Mucosa of stomach (tissue), 1 donor: ENCODE measurements at regions not wholly inside any gene's neighbourhood (a gene's known extent, or its start where the extent isn't known, plus 50 kb on each side); places are given as distances from the start of the nearest gene placed in this dataset.
"Not testable (repeated sequence)": the region's sequence is repeated elsewhere in the genome, so short reads cannot be mapped to it uniquely, and the experiment has no call there.

Experiments used
- H3K27me3 ChIP-seq: one replicate; pipeline ENCODE4 v1.7.0; 2013; ENCODE audit warnings: mild to moderate bottlenecking, low read length; ENCODE audit not compliant: control insufficient read depth, insufficient read depth
- H3K36me3 ChIP-seq: one replicate; pipeline ENCODE4 v1.7.0; 2013; ENCODE audit warnings: low read length; ENCODE audit not compliant: control insufficient read depth, insufficient read depth
- H3K4me1 ChIP-seq: one replicate; pipeline ENCODE4 v1.7.0; 2013; ENCODE audit warnings: mild to moderate bottlenecking, low read length; ENCODE audit not compliant: control insufficient read depth, insufficient read depth
- H3K4me3 ChIP-seq: one replicate; pipeline ENCODE4 v1.7.0; 2013; ENCODE audit warnings: low read length
- H3K9ac ChIP-seq: one replicate; pipeline ENCODE4 v1.7.0; 2013; ENCODE audit warnings: mild to moderate bottlenecking, low read length, moderate library complexity
- H3K9me3 ChIP-seq: one replicate; pipeline ENCODE4 v1.7.0; 2013; ENCODE audit warnings: mild to moderate bottlenecking, low read length, moderate library complexity; ENCODE audit not compliant: control insufficient read depth
- donor health status: Pancreatic carcinoma.

DNA sequence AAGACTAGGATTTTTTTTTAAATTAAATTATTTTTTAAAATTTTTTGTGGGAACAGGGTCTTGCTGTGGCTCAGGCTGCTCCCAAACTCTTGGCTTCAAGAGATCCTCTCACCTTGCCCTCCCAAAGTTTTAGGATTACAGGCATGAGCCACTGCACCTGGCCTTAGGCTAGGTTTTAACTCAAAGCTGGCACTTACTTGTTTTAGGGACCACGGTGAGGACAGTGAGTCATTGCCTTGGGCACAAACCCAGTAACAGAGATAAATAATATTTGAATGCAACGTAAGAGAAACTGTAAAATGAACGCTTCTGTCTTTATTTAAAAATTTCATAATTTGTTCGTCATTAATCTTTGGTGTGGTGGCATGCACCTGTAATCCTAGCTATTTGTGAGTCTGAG lies 96.6 kb downstream of the GATA3 start:
- Histone ChIP-seq H3K9me3 (no peaks in the 10 kb centered on the region), H3K4me3 (no peak overlapping the region), H3K36me3 (no peaks in the 10 kb centered on the region), H3K27me3 (no peaks in the 10 kb centered on the region), H3K4me1 (no peaks in the 10 kb centered on the region), H3K9ac (no peak overlapping the region)

DNA sequence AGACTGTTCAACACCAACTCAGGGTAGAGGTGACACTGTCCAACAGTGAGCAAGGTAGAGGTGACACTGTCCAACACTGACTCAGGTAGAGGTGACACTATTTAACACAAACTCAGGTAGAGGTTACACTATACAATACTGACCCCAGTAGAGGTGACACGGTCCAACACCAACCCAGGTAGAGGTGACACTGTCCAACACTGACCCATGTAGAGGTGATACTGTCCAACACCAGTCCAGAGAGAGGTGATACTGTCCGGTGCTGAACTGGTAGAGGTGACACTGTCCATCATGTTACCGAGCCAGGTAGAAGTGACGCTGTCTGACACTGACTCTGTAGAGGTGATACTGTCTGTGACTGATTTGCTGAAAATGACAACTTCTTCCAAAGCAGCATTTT lies 102.4 kb downstream of the GATA3 start:
- Histone ChIP-seq H3K4me1 (no peaks in the 10 kb centered on the region), H3K9me3 (no peaks in the 10 kb centered on the region), H3K27me3 (peaks cover 3% of the 10 kb centered on the region), H3K36me3 (no peaks in the 10 kb centered on the region), H3K4me3 (no peak overlapping the region), H3K9ac (no peak overlapping the region)

DNA sequence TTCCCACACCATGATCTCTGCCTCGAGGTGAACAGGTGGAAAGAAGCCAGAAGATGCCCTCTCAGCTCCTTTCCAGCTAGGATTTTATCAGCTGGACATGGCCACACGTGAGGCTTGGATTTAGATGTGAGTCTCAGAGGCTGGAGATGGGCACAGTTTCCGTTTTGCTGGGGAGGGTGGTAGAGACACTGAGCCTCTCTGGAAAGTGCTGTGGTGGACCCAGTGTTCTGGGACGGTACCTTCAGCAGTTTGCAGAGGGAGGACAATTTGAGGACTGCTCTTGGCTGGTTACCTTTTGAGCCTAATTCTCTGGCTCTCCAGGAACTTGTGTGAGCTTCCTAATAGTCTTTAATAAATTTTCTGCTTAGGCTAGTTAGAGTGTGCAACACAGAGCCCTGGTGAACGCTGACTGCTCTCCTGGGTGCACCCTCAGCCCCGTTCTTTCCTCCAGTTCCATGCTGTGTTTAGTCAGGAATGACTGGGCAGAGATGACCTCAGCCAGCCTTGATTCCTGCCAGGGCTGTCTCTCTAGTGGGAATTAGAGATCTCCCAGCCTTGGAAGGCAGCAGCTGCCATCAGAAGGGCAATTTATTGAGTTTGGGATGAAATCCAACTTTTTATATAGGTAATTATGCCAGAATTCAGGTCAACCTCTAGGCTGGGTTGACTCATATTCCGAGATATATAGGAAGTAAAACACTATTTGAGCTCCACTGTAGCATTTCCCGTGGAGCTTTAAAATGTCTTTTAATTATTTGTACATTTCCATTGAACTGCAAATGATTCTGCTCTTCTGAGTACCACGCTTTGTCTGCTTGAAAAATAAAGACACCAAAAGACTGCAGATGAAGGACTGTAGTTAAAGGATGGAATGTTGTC lies 103.9 kb downstream of the GATA3 start:
- Histone ChIP-seq H3K36me3 (no peaks in the 10 kb centered on the region), H3K27me3 (peaks cover 3% of the 10 kb centered on the region), H3K9ac (no peak overlapping the region), H3K4me1 (no peaks in the 10 kb centered on the region), H3K9me3 (no peaks in the 10 kb centered on the region), H3K4me3 (no peak overlapping the region)

DNA sequence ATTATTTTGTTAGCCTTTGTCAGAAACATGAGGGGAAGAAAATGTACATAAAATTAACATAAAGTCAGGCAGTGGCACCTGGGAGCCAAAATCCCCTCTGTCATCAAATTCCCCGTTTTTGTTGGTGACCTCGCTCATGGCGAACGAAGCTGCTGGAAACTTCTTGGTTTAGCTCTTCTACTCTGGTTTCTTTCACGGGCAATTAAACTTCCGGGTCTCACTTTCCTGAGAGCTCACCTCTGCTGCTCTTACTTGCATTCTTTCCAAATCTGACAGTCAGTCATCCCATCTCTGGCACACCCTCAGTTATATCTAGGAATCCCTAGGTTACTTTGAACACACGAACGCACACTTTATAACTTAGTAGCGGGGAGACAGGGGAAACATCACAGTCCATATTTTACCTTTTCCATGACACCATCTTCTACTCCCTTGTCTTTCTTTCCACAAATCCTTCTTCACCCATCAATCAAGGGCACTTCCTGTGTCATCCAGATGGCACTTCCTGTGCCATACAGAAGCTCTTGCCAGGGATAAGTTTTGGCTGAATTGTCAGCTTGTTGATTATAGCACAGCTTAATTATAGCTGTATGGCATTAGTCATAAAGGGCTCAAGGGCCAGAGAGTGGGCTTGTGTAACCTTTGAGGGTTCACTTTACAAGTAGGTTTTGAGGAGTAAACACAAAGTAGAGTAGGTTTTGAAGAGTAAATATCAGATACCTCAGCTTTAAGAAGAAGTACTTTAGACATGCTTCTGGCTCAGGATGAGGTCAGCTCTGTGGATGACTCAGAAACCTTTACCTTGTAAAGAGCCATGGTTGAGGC lies 105.1 kb downstream of the GATA3 start:
- Histone ChIP-seq H3K9me3 (no peaks in the 10 kb centered on the region), H3K27me3 (peaks cover 3% of the 10 kb centered on the region), H3K4me3 (no peak overlapping the region), H3K9ac (no peak overlapping the region), H3K4me1 (no peaks in the 10 kb centered on the region), H3K36me3 (no peaks in the 10 kb centered on the region)

DNA sequence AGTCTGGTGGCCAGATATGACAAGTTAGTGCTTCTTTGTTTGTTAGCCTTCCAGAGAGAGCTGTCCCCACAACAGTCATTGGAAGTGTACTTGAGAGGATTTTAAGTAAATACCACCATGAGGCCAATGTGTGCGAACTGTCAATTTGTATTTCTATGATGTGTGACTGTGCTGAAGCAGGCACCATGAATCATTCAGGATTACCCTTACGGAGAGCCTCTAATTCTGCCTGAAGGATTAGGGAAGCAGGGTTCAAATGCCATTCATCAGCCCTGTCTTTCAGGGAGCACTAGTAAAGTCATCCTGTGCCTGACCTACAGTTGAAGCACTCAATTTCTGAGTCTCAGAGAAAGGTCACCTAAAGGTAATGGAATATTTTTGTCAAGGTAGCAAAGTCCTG lies 109.3 kb downstream of the GATA3 start:
- no peaks in the 10 kb centered on the region for H3K36me3 ChIP-seq
- no peaks in the 10 kb centered on the region for H3K4me1 ChIP-seq
- H3K9me3 ChIP-seq: no peaks in the 10 kb centered on the region
- no peaks in the 10 kb centered on the region for H3K27me3 ChIP-seq
- H3K4me3 ChIP-seq: no peak overlapping the region
- H3K9ac ChIP-seq: no peak overlapping the region

DNA sequence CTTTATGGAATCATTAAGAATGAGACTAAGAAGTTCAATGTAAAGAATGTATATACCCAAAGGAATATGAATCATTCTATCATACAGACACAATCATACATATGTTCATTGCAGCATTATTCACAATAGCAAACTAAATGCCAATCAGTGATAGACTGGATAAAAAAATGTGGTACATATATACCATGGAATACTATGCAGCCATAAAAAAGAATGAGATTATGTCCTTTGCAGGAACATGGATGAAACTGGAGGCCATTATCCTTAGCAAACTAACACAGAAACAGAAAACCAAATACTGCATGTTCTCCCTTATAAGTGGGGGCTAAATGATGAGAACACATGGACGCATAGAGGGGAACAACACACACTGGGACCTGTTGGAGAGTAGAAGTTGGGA lies 110.2 kb downstream of the GATA3 start:
- H3K4me3 ChIP-seq, H3K36me3 ChIP-seq, H3K9me3 ChIP-seq, H3K27me3 ChIP-seq, H3K9ac ChIP-seq, H3K4me1 ChIP-seq: not testable (repeated sequence)

DNA sequence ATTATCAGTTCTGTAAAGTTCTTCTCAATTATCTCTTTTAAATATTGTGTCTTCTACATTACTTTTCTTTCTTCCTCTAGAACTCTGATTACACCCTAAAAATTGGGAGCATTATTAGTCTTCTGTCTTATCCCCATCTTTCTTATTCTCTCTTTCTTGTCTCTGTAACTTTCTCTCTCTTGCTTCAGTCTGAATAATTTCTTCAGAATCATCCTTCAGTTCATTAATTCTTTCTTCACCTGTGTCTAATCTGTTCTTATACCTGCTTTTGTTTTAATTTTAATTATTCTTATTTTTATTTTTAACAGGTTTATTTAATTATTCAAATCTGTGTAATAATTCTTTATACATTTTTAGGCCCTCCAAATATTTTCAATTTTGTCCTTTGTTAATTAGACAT lies 114.3 kb downstream of the GATA3 start:
- Histone ChIP-seq H3K4me3 (no peak overlapping the region), H3K4me1 (no peaks in the 10 kb centered on the region), H3K9me3 (no peaks in the 10 kb centered on the region), H3K27me3 (no peaks in the 10 kb centered on the region), H3K9ac (no peak overlapping the region), H3K36me3 (no peaks in the 10 kb centered on the region)

DNA sequence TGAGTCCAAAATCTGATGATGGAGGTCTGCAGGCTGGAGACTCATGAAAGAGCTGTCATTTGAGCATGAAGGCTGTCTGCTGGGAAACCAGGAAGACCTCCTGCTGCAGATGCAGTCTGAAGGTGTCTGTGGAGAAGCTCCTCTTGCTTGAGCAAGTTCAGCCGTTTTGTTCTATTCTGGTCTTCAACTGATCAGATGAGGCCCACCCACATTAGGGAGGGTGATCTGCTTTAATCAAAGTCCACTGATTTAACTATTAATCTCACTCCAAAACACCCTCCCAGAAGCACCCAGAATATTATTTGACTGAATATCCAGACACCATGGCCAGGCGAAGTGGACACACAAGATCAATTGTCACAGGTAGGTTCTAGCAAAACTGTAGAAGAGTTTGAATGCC lies 116.5 kb downstream of the GATA3 start:
- no peaks in the 10 kb centered on the region for H3K4me1 ChIP-seq
- no peaks in the 10 kb centered on the region for H3K36me3 ChIP-seq

DNA sequence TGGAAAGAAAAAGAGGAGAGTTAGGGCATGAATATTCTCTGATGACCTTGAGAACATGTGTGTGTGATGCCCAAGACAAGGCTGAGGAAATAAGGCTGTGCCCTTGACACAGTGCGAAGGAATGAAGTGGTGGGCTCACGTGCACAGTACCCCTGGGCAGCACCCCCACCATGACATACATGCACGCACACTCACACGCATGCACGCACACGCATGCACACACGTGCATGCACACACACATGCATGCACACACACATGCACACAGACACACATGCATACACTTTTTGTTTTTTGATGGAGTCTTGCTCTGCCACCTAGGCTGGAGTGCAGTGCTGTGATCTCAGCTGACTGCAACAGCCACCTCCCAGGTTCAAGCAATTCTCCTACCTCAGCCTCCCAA lies 118.1 kb downstream of the GATA3 start:
- Histone ChIP-seq H3K9ac (no peak overlapping the region), H3K27me3 (no peaks in the 10 kb centered on the region), H3K4me1 (no peaks in the 10 kb centered on the region), H3K36me3 (no peaks in the 10 kb centered on the region), H3K4me3 (no peak overlapping the region), H3K9me3 (no peaks in the 10 kb centered on the region)

More for the DNA sequence above, 116.5 kb downstream of the GATA3 start:
- Histone ChIP-seq H3K9ac (no peak overlapping the region), H3K9me3 (no peaks in the 10 kb centered on the region), H3K4me3 (no peak overlapping the region), H3K27me3 (no peaks in the 10 kb centered on the region)

DNA sequence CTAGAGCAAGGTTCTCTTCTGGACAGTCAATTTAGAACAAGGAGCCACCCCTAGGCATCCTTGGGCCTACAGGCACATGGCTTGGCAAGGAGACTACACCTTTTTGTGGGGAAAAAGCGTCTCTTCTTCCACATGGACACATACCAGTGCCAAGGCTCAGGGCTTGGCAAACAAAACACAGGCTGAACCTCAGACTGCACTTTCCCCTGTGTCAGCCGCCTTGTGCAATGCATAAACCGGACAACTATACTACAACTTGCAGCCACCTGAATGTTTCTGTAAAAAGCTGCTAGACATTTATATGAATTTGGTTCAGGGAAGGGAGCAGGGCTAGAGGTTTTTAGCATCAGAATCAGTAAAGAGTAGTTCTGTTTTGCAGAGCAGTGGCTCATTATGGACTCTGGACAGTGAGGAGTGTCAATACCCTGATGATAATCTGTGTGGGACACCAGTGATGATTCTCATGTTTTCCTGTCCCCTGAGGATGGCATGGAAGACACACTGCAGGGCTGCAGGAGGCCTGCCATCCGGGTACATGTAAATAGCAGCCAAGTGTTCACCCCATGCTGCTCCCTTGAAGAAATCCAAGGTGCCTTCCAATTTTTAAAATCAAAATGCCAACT lies 118.9 kb downstream of the GATA3 start:
- H3K36me3 ChIP-seq: no peaks in the 10 kb centered on the region
- no peaks in the 10 kb centered on the region for H3K9me3 ChIP-seq
- no peak overlapping the region for H3K4me3 ChIP-seq
- no peaks in the 10 kb centered on the region for H3K4me1 ChIP-seq
- no peaks in the 10 kb centered on the region for H3K27me3 ChIP-seq
- H3K9ac ChIP-seq: no peak overlapping the region

DNA sequence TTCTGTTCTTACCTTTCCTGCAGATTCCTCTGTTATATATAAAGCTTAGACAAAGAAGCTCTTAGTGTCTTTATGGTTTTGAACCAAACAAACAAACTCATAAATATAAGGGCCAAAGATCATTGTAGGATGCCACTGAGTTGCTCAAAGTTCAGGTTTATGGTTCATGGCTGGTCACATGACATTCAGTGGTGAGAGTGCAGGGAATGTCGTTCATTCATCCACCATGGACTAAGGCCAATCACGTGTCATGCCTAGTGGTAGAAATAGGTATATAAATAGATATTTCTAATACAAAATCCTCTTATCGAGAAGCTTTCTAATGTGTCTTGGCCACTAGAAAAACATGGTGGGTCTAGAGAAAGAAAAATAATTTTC lies 119.4 kb downstream of the GATA3 start:
- Histone ChIP-seq H3K36me3 (no peaks in the 10 kb centered on the region), H3K4me3 (no peak overlapping the region), H3K9ac (no peak overlapping the region), H3K9me3 (no peaks in the 10 kb centered on the region), H3K4me1 (no peaks in the 10 kb centered on the region), H3K27me3 (no peaks in the 10 kb centered on the region)

DNA sequence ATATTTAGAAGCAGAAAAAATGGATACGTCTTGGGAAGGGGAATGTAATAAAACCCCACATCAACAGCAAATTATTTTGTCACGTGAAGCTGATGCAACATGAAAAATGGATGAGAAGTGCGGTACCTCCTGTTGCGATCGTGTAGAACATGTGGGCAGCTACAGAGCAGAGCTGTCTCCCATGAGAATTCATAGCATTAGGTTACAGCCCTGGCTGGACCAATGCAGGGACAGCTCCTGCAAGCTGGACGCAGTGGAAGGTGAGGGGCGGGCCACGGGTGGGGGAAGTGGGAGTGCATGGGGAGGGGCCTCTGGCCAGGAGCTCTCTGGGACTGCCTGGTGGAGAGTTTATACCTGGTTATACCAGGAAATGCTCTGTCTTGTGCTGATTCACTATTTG lies 120.3 kb downstream of the GATA3 start:
- no peaks in the 10 kb centered on the region for H3K27me3 ChIP-seq

More for the DNA sequence above, 120.3 kb downstream of the GATA3 start:
- no peaks in the 10 kb centered on the region for H3K9me3 ChIP-seq
- no peaks in the 10 kb centered on the region for H3K36me3 ChIP-seq
- no peaks in the 10 kb centered on the region for H3K4me1 ChIP-seq
- no peak overlapping the region for H3K9ac ChIP-seq
- H3K4me3 ChIP-seq: no peak overlapping the region
